Pulmonary artery endothelial cell (primary cell): ENCODE measurements at regions not wholly inside any gene's neighbourhood (a gene's known extent, or its start where the extent isn't known, plus 50 kb on each side); places are given as distances from the start of the nearest gene placed in this dataset.

ENCODE experiments used
- DNase-seq: peaks from one replicate; pipeline ENCODE4 v3.0.0-alpha.2; 2011; ENCODE audit warnings: low read depth, low spot score

DNA sequence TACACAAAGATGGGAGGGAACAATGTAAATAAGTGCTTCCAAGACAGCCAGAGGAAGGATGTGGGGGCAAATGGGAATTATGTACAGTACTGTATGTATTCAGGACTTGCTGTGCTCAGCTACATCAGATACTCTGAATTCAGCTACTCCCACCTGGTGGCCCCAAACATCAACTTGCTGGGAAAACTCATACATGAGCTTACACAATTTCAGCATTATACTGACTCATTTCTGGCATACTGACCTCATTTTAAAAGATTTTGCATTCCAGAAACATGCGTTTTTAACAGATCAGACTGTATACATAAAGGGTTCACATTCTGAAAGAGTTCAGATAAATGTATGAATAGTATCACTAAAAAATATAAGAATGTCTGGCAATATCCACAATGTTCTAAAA, 59.7 kb downstream of the GPX5 start:
- no peak for DNase-seq

DNA sequence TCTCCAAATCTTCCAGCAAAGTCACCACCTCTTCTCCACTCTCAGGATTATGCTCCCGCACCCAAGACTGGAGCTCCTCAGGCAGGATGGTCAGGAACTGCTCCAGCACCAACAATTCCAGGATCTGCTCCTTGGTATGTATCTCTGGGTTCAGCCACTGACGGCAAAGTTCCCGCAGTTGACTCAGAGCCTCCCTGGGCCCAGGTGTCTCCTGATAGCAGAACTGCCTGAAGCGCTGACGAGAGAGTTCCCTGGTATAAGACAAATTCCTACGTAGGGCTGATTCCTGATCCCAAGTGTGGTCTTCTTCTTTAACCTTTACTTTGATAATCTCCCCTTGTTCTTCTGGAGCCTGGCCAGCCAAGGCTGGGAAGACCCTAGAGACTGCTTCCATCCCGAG, 60.6 kb downstream of the GPX5 start:
- no peak for DNase-seq

GRCh38 chr6:28586962-28587745, 61.5 kb downstream of the GPX5 start:
- no peak for DNase-seq

DNA sequence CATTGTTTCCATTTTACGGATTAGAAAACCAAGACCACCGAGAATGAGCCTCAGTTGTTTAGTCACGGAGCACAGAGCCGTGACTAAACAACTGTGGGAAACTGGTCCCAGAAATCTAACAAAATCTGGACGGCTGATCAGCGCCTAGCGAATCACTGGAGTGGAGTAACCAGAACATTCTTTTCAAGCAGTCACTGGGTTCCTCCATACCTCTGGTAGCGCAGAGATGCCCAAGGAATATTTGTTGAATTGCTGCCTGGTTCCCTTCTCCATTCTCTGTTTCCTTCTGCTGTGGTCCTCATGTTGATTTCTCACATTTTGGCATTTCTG, 62.0 kb downstream of the GPX5 start:
- no peak for DNase-seq

- no peak for DNase-seq
Observed at GRCh38 chr6:28588666-28589065, 63.0 kb downstream of the GPX5 start.

DNA sequence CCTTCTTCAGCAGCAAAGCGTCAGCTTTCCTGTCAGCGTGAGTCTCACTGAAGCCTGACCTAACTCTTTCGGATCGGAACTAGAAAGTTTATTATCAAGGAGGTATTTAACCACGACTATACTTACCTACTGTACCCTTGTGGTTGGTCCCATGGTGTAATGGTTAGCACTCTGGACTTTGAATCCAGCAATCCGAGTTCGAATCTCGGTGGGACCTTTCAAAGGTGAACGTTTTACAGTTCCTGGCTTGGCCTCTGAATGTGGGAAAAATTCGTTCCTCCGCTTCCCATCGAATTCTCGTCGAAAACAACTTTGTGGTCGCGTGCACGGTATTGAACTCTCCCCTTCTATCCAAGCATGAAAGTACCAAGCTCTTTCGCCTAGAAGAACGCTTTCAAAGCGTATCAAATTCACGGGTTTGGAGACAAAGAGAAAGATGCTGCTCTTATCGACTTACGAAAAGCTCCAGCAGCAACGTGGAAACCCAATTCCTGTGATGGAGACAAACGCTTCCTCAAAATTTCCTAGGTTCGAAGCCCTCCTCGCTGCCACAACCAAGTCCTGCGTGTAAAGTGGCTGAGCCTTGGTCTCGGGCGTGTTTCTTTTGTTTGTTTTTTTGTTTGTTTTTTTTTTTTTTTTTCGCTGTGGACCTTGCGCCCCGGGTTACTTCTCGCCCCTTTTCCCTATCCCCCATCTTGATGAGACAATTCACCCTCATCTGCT, 63.7 kb downstream of the GPX5 start:
- DNase-seq: peak; percentile 27

GRCh38 chr6:28589957-28590349, 64.3 kb downstream of the GPX5 start:
- DNase-seq: no peak

- DNase-seq: no peak
Observed at GRCh38 chr6:28597217-28597835, 71.6 kb downstream of the GPX5 start.

- no peak for DNase-seq
Observed at GRCh38 chr6:28597924-28598722, 72.4 kb downstream of the GPX5 start.

DNA sequence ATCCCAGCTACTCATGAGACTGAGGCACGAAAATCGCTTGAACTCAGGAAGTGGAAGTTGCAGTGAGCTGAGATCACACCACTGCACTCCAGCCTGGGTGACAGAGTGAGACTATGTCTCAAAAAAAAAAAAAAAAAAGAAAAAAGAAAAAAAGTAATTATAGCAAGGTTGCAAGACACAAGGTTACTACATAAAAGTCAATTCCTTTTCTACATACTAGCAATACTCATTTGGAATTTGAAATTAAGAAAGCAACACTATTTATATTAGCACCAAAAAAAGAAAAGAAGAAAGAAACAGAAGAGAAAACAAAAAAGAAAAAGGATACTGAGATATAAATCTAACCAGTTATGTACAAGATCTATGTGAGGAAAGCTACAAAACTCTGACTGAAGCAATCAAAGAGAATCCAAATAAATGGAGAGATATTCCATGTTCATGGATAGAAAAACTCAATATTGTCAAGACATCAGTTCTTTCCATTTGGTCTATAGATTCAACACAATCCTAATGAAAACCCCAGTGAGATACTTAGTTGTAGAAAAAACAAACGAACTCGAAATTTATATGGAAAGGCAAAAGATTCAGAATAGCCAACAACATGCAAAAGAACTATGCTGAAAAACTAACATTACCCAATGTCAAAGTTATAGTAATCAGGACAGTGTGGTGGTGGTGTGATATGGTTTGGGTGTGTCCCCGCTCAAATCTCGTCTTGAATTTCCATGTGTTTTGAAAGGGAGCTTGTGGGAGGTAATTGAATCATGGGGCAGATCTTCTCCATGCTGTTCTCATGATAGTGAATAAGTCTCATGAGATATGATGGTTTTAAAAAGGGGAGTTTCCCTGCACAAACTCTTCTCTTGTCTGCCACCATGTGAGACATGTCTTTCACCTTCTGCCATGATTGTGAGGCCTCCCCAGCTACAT, 73.3 kb downstream of the GPX5 start:
- DNase-seq: no peak

DNA sequence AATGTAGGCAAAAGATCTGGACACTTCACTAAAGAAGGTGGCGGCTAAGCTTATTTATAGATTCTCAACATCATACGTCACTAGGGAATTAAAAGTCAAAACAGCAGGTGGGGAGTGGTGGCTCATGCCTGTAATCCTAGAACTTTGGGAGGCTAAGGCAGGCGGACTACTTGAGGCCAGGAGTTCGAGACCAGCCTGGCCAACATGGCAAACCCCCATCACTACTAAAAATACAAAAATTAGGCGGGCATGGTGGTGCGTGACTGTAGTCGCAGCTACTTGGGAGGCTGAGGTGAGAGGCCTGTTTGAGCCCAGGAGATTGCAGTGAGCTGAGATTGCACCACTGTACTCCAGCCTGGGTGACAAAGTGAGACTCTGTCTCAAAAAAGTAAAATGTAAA, 74.6 kb downstream of the GPX5 start:
- no peak for DNase-seq

DNA sequence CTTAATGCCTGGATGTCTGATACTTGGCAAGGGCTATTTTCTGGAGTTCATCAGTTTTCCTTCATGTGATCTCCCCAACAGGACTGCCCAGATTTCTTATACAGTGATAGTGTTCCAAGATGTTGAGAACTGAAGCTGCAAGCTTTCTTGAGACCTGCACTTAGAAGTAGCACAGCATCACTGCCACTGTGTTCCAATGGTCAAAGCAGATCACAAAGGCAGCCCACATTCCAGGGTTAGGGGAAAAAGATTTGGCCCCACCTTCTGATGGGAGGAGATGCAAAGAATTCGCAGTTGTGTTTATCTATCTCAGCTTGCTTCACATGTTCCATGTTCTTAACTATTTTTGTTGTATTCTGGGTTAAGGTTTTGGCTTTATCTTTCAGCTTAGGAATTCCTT, 78.2 kb downstream of the GPX5 start:
- DNase-seq: no peak

DNA sequence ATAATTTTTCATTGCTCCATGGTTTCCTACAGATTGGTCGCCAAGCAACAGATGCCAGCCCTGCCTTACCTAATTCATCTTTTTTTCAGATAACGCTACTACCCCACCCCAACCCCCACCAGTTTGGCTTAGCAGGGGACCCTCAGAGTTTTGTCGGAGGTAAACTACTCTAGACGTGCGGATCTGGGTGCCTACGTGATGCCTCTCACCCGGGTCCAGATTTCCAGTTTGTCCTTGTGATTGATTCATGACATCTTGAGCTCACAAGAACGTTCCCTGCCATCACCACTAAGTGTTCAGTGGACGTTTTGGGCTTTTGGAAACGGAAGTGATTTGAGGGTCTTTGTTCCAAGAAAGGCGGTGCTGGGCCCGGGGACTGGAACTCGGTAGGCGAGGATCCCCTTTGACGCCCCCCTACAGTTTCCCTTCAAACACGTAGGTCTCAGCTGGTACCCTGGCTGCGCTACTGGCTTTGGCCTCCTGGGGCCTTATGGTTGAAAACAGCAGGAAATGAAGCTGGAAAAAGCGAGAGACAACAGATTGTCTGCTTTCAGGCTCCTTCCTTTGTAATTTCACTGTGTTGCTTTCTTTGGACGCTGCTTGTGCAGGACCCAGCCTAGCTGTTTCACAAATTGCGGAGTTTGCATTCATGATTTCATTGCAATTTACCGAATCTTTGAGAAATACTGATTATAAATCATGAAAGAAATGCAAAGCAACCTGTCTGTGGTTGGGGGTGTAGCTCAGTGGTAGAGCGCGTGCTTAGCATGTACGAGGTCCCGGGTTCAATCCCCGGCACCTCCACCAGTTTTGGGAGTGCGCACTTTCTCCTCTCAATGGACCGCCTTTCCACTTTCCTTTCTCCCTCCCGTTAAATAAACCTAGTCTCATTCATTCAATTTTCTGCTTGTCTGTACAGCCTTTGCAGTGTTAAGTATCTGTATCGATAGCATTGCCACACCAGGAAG, 81.0 kb downstream of the GPX5 start:
- no peak for DNase-seq

DNA sequence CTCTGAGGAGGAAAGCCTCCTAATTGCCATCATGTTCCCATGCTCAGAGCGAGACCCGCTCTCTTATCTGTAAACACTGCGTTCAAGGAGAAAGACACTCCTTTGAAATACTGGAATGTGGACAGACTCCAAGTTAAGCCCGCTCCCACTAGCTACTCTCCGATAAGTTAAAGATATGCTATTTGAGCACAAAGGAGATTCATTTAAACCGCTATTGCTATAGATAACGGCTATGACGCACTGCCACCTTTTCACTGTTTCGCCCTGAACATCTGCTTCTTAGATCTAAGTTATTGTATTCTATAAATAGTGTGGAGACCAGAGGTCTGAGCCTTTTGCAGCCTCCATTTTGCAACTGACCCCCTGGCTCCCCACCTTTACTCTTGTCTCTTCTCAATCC, 82.3 kb downstream of the GPX5 start:
- DNase-seq: no peak

- DNase-seq: no peak
Observed at GRCh38 chr6:28609672-28610071, 84.0 kb downstream of the GPX5 start.

- no peak for DNase-seq
Observed at GRCh38 chr6:28615616-28615954, 89.9 kb downstream of the GPX5 start.

- DNase-seq: no peak
Observed at GRCh38 chr6:28615955-28616747, 90.5 kb downstream of the GPX5 start.

DNA sequence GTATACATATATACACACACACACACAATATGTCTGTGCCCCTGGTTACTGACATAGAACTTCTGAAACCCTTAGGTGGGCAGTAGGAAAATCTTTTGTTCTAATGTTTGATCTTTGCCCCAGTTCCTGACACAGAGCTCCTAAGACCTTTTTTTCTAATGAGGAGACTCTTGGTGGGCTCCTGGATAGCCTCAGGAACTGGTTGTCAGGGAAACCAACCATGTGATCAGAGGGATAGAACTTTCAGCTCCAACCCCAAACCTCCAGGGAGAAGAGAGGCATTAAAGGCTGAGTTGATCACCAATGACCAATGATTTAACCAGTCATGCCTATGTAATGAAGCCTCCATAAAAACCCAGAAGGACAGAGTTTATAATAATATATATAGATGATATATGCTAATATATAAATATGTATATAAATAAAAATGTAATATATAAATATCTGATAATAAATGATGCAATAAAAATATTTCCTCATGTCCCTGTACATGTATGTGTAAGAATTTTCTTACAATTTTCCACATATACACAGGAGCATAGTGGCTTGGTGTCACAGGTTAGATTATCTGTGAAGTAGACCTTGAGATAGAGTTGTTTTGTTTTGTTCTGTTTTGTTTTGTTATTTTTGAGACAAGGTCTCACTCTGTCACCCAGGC, 93.3 kb downstream of the GPX5 start:
- DNase-seq: no peak
